ENCODE measurements at regions not wholly inside any gene's neighbourhood (a gene's known extent, or its start where the extent isn't known, plus 50 kb on each side); places are given as distances from the start of the nearest gene placed in this dataset.

DNA sequence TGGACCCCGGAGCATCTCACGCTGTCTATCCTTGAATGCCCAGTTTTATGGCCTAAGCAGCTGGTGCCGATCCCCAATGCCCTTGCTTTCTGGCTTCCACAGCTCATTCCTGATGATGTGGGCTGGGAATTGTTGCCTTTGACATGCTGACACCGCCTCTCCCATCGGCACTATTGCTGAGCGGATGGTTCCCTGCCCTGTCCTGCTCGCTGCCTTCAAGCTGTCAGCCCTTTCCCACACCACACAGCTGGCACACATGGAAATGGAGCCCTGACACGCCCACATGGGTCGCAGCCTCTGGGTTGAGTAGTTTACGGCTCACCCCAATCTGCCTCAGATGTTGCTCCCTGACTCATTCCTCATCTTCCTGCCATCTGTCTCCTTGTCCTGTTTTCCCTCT lies 110.2 kb upstream of the SESN3 start:
- TF ChIP-seq YY1 (IDR thresholded peaks at IDR 0.05; ENCODE audit: low read depth), result no peak
- no peak for TF ChIP-seq POLR2AphosphoS5 (IDR thresholded peaks at IDR 0.05; ENCODE audit: low read depth, low read length)
- TF ChIP-seq, protein P1, sequence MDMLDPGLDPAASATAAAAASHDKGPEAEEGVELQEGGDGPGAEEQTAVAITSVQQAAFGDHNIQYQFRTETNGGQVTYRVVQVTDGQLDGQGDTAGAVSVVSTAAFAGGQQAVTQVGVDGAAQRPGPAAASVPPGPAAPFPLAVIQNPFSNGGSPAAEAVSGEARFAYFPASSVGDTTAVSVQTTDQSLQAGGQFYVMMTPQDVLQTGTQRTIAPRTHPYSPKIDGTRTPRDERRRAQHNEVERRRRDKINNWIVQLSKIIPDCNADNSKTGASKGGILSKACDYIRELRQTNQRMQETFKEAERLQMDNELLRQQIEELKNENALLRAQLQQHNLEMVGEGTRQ (IDR thresholded peaks at IDR 0.05; ENCODE audit: borderline replicate concordance, low read depth, low read length), result no peak
- TF ChIP-seq, protein P2, sequence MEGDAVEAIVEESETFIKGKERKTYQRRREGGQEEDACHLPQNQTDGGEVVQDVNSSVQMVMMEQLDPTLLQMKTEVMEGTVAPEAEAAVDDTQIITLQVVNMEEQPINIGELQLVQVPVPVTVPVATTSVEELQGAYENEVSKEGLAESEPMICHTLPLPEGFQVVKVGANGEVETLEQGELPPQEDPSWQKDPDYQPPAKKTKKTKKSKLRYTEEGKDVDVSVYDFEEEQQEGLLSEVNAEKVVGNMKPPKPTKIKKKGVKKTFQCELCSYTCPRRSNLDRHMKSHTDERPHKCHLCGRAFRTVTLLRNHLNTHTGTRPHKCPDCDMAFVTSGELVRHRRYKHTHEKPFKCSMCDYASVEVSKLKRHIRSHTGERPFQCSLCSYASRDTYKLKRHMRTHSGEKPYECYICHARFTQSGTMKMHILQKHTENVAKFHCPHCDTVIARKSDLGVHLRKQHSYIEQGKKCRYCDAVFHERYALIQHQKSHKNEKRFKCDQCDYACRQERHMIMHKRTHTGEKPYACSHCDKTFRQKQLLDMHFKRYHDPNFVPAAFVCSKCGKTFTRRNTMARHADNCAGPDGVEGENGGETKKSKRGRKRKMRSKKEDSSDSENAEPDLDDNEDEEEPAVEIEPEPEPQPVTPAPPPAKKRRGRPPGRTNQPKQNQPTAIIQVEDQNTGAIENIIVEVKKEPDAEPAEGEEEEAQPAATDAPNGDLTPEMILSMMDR (IDR thresholded peaks at IDR 0.05), result no peak
- no peak for TF ChIP-seq EZH2phosphoT487 (IDR thresholded peaks at IDR 0.05; ENCODE audit: borderline replicate concordance, low read depth)
